ENCODE measurements at regions not wholly inside any gene's neighbourhood (a gene's known extent, or its start where the extent isn't known, plus 50 kb on each side); places are given as distances from the start of the nearest gene placed in this dataset.

GRCh38 chr7:85614684-85615083 is 427.8 kb upstream of the SEMA3D start:
- no peaks in the 10 kb centered on the region for H3K9me2 ChIP-seq (ENCODE audit: insufficient read depth, low read length)
- no peaks in the 10 kb centered on the region for H3K36me3 ChIP-seq (ENCODE audit: insufficient read depth, low read length)
- no peaks in the 10 kb centered on the region for H3K79me2 ChIP-seq (replicated peaks; ENCODE audit: insufficient read depth, low read length)
- no peaks in the 10 kb centered on the region for H4K20me1 ChIP-seq (ENCODE audit: insufficient read depth)
- H3K4me3 ChIP-seq (ENCODE audit: low read length): no peak overlapping the region
- H3K9me3 ChIP-seq (ENCODE audit: low read length): peaks cover 5% of the 10 kb centered on the region
- H3K4me2 ChIP-seq (ENCODE audit: low read length): no peak overlapping the region
- H2AFZ ChIP-seq (ENCODE audit: low read depth, low read length): no peak overlapping the region
- H3K9ac ChIP-seq (ENCODE audit: low read length): no peak overlapping the region
- TF ChIP-seq, protein P1, sequence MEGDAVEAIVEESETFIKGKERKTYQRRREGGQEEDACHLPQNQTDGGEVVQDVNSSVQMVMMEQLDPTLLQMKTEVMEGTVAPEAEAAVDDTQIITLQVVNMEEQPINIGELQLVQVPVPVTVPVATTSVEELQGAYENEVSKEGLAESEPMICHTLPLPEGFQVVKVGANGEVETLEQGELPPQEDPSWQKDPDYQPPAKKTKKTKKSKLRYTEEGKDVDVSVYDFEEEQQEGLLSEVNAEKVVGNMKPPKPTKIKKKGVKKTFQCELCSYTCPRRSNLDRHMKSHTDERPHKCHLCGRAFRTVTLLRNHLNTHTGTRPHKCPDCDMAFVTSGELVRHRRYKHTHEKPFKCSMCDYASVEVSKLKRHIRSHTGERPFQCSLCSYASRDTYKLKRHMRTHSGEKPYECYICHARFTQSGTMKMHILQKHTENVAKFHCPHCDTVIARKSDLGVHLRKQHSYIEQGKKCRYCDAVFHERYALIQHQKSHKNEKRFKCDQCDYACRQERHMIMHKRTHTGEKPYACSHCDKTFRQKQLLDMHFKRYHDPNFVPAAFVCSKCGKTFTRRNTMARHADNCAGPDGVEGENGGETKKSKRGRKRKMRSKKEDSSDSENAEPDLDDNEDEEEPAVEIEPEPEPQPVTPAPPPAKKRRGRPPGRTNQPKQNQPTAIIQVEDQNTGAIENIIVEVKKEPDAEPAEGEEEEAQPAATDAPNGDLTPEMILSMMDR (IDR thresholded peaks at IDR 0.05; ENCODE audit: poor library complexity, severe bottlenecking): no peak
- TF ChIP-seq RAD21 (conservative IDR thresholded peaks at IDR 0.05) (no peak), TAF1 (IDR thresholded peaks at IDR 0.05; ENCODE audit: low read depth) (no peak), MXI1 (conservative IDR thresholded peaks at IDR 0.05; ENCODE audit: poor library complexity, severe bottlenecking) (no peak), REST (IDR thresholded peaks at IDR 0.05; ENCODE audit: borderline replicate concordance) (no peak), SMC3 (conservative IDR thresholded peaks at IDR 0.05; ENCODE audit: poor library complexity) (no peak), POLR2AphosphoS5 (IDR thresholded peaks at IDR 0.05) (no peak), EZH2 (IDR thresholded peaks at IDR 0.05; ENCODE audit: borderline replicate concordance, insufficient read depth, low read length, poor library complexity, severe bottlenecking) (no peak), EP300 (conservative IDR thresholded peaks at IDR 0.05; ENCODE audit: poor library complexity, severe bottlenecking) (no peak)
- H3F3A ChIP-seq (ENCODE audit: insufficient read depth, low read length, poor library complexity, severe bottlenecking): no peaks in the 10 kb centered on the region
- H3K27ac ChIP-seq (ENCODE audit: low read length): no peak overlapping the region
- H3K27me3 ChIP-seq (ENCODE audit: insufficient read depth, low read depth, low read length): no peaks in the 10 kb centered on the region

GRCh38 chr7:85612514-85612913 is 425.7 kb upstream of the SEMA3D start:
- Histone ChIP-seq H3K79me2 (replicated peaks; ENCODE audit: insufficient read depth, low read length) (no peaks in the 10 kb centered on the region), H3F3A (ENCODE audit: insufficient read depth, low read length, poor library complexity, severe bottlenecking) (no peaks in the 10 kb centered on the region), H4K20me1 (ENCODE audit: insufficient read depth) (no peaks in the 10 kb centered on the region), H3K36me3 (ENCODE audit: insufficient read depth, low read length) (no peaks in the 10 kb centered on the region), H3K27ac (ENCODE audit: low read length) (no peak overlapping the region), H2AFZ (ENCODE audit: low read depth, low read length) (no peak overlapping the region), H3K4me2 (ENCODE audit: low read length) (no peak overlapping the region), H3K9me3 (ENCODE audit: low read length) (peaks cover 5% of the 10 kb centered on the region), H3K9me2 (ENCODE audit: insufficient read depth, low read length) (no peaks in the 10 kb centered on the region), H3K27me3 (ENCODE audit: insufficient read depth, low read depth, low read length) (no peaks in the 10 kb centered on the region), H3K4me3 (ENCODE audit: low read length) (no peak overlapping the region), H3K9ac (ENCODE audit: low read length) (no peak overlapping the region)
- no peak for TF ChIP-seq EZH2 (IDR thresholded peaks at IDR 0.05; ENCODE audit: borderline replicate concordance, insufficient read depth, low read length, poor library complexity, severe bottlenecking)
- TF ChIP-seq RAD21 (conservative IDR thresholded peaks at IDR 0.05): no peak
- no peak for TF ChIP-seq EP300 (conservative IDR thresholded peaks at IDR 0.05; ENCODE audit: poor library complexity, severe bottlenecking)
- TF ChIP-seq POLR2AphosphoS5 (IDR thresholded peaks at IDR 0.05): no peak
- TF ChIP-seq, protein P1 (IDR thresholded peaks at IDR 0.05; ENCODE audit: poor library complexity, severe bottlenecking): no peak
- TF ChIP-seq MXI1 (conservative IDR thresholded peaks at IDR 0.05; ENCODE audit: poor library complexity, severe bottlenecking): no peak
- no peak for TF ChIP-seq TAF1 (IDR thresholded peaks at IDR 0.05; ENCODE audit: low read depth)
- no peak for TF ChIP-seq REST (IDR thresholded peaks at IDR 0.05; ENCODE audit: borderline replicate concordance)
- no peak for TF ChIP-seq SMC3 (conservative IDR thresholded peaks at IDR 0.05; ENCODE audit: poor library complexity)
